Activated CD4-positive, alpha-beta T cell treated with anti-CD3 and anti-CD28 coated beads, Interleukin-2, amount 10 ng/mL, durations not matched to agents 24 days and 14 days (primary cell): ENCODE measurements at regions not wholly inside any gene's neighbourhood (a gene's known extent, or its start where the extent isn't known, plus 50 kb on each side); places are given as distances from the start of the nearest gene placed in this dataset.

Source experiments
- DNase-seq: peaks from one replicate; pipeline ENCODE4 v3.0.0; 2022
- H3K27ac Mint-ChIP-seq: one replicate; pipeline ENCODE4 v1.8.0; 2022; ENCODE audit warnings: mild to moderate bottlenecking, mixed read lengths
- H3K27me3 Mint-ChIP-seq: one replicate; pipeline ENCODE4 v1.8.0; 2022; ENCODE audit warnings: mixed read lengths
- H3K36me3 Mint-ChIP-seq: one replicate; pipeline ENCODE4 v1.8.0; 2022; ENCODE audit warnings: low read depth, mild to moderate bottlenecking, mixed read lengths
- H3K4me1 Mint-ChIP-seq: one replicate; pipeline ENCODE4 v1.8.0; 2021; ENCODE audit warnings: mixed read lengths
- H3K4me3 Mint-ChIP-seq: one replicate; pipeline ENCODE4 v1.8.0; 2022; ENCODE audit warnings: mild to moderate bottlenecking, moderate library complexity, mixed read lengths
- H3K9me3 Mint-ChIP-seq: one replicate; pipeline ENCODE4 v1.8.0; 2021; ENCODE audit warnings: mixed read lengths
- intact Hi-C: fragments of 100-400 bp; cut with micrococcal nuclease; formaldehyde crosslinking; loops from one replicate; pipeline ENCODE4 v1.15.1; 2023

DNA sequence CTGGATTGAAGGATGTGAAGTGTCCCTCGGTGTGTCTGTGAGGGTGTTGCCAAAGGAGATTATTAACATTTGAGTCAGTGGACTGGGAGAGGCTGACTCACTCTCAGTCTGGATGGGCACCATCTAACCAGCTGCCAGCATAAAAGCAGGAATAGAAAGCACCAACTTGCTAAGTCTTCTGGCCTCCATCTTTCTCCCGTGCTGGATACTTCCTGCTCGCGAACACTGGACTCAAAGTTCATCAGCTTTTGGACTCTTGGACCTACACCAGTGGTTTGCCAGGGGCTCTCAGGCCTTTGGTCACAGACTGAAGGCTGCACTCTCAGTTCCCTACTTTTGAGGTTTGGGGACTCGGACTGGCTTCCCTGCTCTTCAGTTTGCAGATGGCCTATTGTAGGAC is 220.3 kb upstream of the LRFN2 start:
- intact Hi-C loops = no loop called here
- H3K27me3 Mint-ChIP-seq = peaks cover 4% of the 10 kb centered on the region

DNA sequence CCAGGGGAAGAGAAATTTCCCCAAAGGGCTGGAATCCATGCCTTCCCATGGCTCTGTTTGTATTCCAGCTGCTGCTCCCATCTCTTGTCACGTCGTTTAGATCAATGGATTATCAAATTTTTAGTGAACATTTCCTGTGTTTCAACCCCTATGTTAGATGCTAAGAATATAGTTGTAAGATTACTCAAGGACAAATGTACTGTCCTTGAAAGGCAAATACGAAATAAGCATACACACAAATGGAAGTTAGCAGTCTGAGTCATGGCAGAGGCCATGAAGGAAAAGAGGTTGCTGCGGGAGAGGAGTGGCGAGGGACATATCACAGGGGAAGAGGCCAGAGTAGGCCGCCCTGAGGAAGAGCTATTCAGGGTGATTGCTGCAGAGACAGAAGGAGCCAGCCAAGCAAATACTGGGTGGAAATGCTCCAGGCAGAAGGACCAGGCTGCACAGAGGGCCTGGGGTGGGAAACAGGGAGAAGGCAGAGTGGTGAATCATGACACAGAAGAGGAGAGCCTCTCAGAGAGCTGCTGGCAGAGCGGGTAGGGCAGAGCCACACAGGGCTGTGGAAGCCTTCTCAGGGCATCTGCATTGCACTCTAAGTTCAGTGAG is 219.2 kb upstream of the LRFN2 start:
- Mint-ChIP-seq H3K4me1 (peaks cover 2% of the 10 kb centered on the region), H3K4me3 (no peak overlapping the region)
- intact Hi-C loops = no loop called here

More for the DNA sequence above, 220.3 kb upstream of the LRFN2 start:
- no peak for DNase-seq
- no peaks in the 10 kb centered on the region for H3K4me1 Mint-ChIP-seq
- H3K27ac Mint-ChIP-seq = no peak overlapping the region
- H3K9me3 Mint-ChIP-seq = no peaks in the 10 kb centered on the region
- H3K36me3 Mint-ChIP-seq = no peaks in the 10 kb centered on the region
- no peak overlapping the region for H3K4me3 Mint-ChIP-seq

GRCh38 chr6:40805336-40805735 is 218.2 kb upstream of the LRFN2 start:
- no peaks in the 10 kb centered on the region for H3K36me3 Mint-ChIP-seq
- intact Hi-C loops = no loop called here

More for the DNA sequence above, 219.2 kb upstream of the LRFN2 start:
- DNase-seq = no peak
- H3K27me3 Mint-ChIP-seq = peaks cover 4% of the 10 kb centered on the region
- no peaks in the 10 kb centered on the region for H3K36me3 Mint-ChIP-seq
- H3K27ac Mint-ChIP-seq = no peak overlapping the region
- H3K9me3 Mint-ChIP-seq = no peaks in the 10 kb centered on the region

DNA sequence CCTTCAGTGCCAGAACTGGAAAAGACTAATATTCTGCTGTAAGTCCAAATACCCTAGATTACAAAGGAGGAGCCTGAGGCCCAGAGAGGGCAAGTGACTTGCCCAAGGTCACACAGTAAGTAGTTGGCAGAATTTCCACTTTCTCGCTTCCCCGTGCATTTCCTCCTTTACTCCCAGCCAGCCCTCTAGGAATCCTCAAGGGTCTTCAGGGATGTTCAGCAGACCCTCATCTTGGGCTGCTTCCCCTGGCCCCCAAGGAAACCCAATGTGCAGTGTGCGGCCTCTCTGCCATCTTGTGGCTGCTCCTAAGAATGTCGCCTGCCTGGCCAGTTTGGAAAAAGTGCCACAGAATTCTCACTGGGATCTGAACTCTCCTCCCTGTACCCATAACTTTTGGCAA is 217.7 kb upstream of the LRFN2 start:
- DNase-seq = no peak
- intact Hi-C loops = no loop called here
- peaks cover 6% of the 10 kb centered on the region for H3K27me3 Mint-ChIP-seq
- H3K27ac Mint-ChIP-seq = no peak overlapping the region
- peaks cover 2% of the 10 kb centered on the region for H3K4me1 Mint-ChIP-seq
- no peak overlapping the region for H3K4me3 Mint-ChIP-seq
- no peaks in the 10 kb centered on the region for H3K36me3 Mint-ChIP-seq
- H3K9me3 Mint-ChIP-seq = no peaks in the 10 kb centered on the region

More at GRCh38 chr6:40805336-40805735, 218.2 kb upstream of the LRFN2 start:
- H3K27ac Mint-ChIP-seq = no peak overlapping the region
- DNase-seq = no peak
- H3K9me3 Mint-ChIP-seq = no peaks in the 10 kb centered on the region
- H3K4me3 Mint-ChIP-seq = no peak overlapping the region
- peaks cover 4% of the 10 kb centered on the region for H3K27me3 Mint-ChIP-seq
- H3K4me1 Mint-ChIP-seq = peaks cover 2% of the 10 kb centered on the region

DNA sequence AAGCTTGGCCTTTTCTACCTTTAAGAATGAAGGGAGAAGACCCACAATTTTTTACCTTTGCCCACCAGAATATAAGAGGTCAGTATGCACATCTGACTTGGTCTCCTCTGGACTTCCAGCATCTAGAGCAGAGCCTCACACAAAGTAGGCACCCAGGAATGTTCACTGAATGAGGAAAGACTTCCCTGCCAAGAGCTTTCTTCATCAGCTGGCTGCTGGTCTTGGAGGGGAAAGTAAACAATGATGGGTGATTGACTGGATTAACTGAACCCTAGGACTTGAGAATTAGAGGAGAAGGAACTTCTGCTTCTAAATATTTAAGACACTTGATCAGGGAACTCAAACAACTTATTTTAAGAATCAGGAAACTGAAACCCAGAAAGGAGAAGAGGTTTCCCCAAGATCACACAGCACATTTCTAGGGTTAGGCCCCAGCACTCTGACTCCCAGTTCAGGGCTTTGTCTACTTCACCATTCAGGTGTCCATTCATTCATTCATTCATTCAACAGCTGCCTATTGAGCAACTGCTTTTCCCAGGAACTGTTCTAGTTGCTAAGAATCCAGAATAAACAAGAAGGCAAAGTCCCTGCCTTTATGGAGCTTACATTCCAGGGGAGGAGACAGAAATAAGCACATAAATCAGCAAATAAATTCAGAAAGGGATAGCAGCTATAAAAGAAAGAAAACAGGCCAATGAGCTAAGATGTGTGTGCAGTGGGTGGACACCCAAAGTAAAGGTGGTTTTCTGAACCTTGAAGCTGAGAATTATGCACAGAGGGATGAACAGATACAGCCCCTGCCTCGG is 216.9 kb upstream of the LRFN2 start:
- intact Hi-C loops = no loop called here
- H3K4me1 Mint-ChIP-seq = peaks cover 2% of the 10 kb centered on the region
- no peak overlapping the region for H3K27ac Mint-ChIP-seq
- peaks cover 7% of the 10 kb centered on the region for H3K27me3 Mint-ChIP-seq
- H3K9me3 Mint-ChIP-seq = no peaks in the 10 kb centered on the region
- no peak for DNase-seq
- no peak overlapping the region for H3K4me3 Mint-ChIP-seq
- H3K36me3 Mint-ChIP-seq = no peaks in the 10 kb centered on the region

- H3K36me3 Mint-ChIP-seq = no peaks in the 10 kb centered on the region
- H3K27ac Mint-ChIP-seq = no peak overlapping the region
- H3K4me3 Mint-ChIP-seq = no peak overlapping the region
- H3K27me3 Mint-ChIP-seq = peaks cover 5% of the 10 kb centered on the region
- intact Hi-C loops = no loop called here
- no peaks in the 10 kb centered on the region for H3K9me3 Mint-ChIP-seq
- peaks cover 2% of the 10 kb centered on the region for H3K4me1 Mint-ChIP-seq
- DNase-seq = no peak
Measured at GRCh38 chr6:40802481-40802880, 215.3 kb upstream of the LRFN2 start.

DNA sequence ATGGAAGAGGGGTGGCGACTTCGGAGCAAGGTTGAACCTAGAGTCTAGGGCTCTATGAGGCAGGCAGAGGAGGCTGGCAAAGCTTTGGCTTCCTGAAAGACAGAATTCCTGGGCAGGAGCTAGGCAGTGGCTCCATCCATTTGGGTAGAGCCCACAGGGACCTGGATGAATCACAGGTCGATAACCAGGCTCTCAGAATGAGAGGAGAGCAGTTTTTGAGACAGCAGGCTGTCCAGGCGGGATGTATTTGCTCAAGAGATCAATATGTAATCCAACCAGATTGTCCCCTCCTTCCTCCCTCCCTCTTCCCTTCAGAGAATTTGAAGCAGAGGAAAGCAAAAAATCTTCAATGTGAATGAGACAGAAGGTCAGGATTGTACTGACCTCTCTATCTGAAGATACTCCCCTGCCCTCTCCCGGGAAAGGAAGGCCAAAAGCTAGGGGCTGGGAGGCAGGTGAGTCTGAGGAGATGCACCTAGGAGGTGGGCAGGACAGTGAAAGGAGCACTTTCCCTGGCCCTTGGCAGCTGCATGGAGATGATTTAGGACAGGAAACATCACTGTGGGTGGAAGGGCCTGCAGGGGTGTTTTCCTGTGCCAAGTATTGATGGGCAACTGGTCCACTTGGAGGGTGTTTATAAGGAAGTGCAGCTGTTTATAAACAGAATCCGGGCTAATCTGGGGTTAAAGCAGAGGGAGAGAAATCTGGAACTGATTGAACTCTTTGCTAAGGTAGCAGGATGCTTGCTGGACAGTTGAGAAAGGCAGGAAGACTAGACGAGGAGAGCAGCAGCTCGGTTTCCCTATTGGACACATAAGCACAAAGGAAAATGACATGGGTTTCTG is 212.4 kb upstream of the LRFN2 start:
- Mint-ChIP-seq H3K4me1 (peaks cover 2% of the 10 kb centered on the region), H3K4me3 (no peak overlapping the region), H3K36me3 (no peaks in the 10 kb centered on the region), H3K27me3 (peaks cover 3% of the 10 kb centered on the region), H3K9me3 (no peaks in the 10 kb centered on the region), H3K27ac (no peak overlapping the region)
- intact Hi-C loops = no loop called here
- no peak for DNase-seq

DNA sequence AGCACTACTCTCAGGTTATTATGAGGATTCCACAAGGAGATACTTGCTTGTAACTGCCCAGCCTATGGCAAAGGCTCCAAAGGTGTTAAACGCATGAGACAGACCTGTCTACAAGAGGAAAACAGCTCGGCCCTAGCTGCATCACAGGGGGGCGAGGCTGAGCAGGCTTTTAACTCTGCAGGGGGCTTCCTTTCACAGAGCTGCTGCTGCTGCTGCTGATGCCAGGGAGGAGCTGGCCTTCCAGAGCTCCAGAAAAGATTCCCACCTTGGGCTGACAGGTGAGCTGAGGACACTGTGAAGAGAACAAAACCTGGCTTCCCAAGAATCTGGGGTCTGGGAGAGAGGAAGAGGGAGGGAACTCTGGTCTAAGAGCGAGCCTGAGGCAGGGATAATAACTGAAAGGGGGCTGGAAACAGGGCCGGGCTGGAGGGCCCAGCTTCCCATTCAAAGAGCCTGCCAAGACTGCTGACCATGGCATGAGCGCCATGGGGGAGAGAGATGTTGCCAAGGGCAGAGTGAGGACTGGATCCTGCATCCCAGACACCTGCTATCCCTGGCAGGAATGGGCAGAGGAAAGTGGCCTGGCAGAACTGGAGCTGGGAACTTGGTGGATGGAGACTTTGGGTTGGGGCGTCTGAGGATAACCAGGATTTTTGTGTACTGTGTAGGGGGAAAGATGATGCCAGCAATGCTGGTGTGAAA is 211.1 kb upstream of the LRFN2 start:
- H3K9me3 Mint-ChIP-seq = no peaks in the 10 kb centered on the region
- peaks cover 3% of the 10 kb centered on the region for H3K27me3 Mint-ChIP-seq
- H3K4me1 Mint-ChIP-seq = peaks cover 2% of the 10 kb centered on the region
- intact Hi-C loops = no loop called here
- DNase-seq = no peak
- H3K36me3 Mint-ChIP-seq = no peaks in the 10 kb centered on the region
- H3K4me3 Mint-ChIP-seq = no peak overlapping the region
- no peak overlapping the region for H3K27ac Mint-ChIP-seq

- H3K4me1 Mint-ChIP-seq = peaks cover 4% of the 10 kb centered on the region
- intact Hi-C loops = no loop called here
- H3K4me3 Mint-ChIP-seq = no peak overlapping the region
- no peaks in the 10 kb centered on the region for H3K36me3 Mint-ChIP-seq
- peaks cover 3% of the 10 kb centered on the region for H3K27me3 Mint-ChIP-seq
- no peak for DNase-seq
- no peaks in the 10 kb centered on the region for H3K9me3 Mint-ChIP-seq
- H3K27ac Mint-ChIP-seq = no peak overlapping the region
Measured at GRCh38 chr6:40796260-40797221, 209.4 kb upstream of the LRFN2 start.

GRCh38 chr6:40794586-40794985 is 207.4 kb upstream of the LRFN2 start:
- H3K4me1 Mint-ChIP-seq = peaks cover 20% of the 10 kb centered on the region
- H3K9me3 Mint-ChIP-seq = peaks cover 4% of the 10 kb centered on the region
- no peaks in the 10 kb centered on the region for H3K36me3 Mint-ChIP-seq
- no peak for DNase-seq
- intact Hi-C loops = no loop called here
- no peak overlapping the region for H3K4me3 Mint-ChIP-seq
- H3K27ac Mint-ChIP-seq = no peak overlapping the region
- no peaks in the 10 kb centered on the region for H3K27me3 Mint-ChIP-seq

GRCh38 chr6:40792183-40792582 is 205.0 kb upstream of the LRFN2 start:
- intact Hi-C loops = no loop called here
- H3K4me1 Mint-ChIP-seq = peaks cover 34% of the 10 kb centered on the region
- H3K36me3 Mint-ChIP-seq = no peaks in the 10 kb centered on the region
- H3K27ac Mint-ChIP-seq = no peak overlapping the region
- H3K9me3 Mint-ChIP-seq = peaks cover 9% of the 10 kb centered on the region
- H3K4me3 Mint-ChIP-seq = no peak overlapping the region
- DNase-seq = peak; percentile 59
- H3K27me3 Mint-ChIP-seq = no peaks in the 10 kb centered on the region

DNA sequence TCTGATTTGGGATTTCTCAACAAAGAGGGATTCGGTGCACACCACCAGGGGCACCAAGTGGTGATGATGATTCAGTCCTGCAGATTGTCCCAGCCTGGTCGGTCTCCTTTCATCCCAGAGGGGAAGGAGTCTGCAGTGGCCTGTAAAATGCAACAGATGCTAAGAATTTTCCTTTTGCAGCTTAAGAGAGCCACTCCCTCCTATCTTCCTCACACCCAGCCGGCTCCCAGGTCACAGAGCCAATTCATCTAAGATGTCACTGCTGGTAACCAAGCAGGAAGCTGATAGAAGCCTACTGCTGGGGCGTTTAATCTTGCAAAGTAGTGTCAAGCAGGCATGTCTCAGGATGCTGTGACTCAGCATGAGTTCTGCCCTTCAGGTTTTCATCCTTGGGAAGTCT is 203.8 kb upstream of the LRFN2 start:
- Mint-ChIP-seq H3K27me3 (no peaks in the 10 kb centered on the region), H3K27ac (no peak overlapping the region), H3K9me3 (peaks cover 9% of the 10 kb centered on the region), H3K4me3 (no peak overlapping the region), H3K36me3 (no peaks in the 10 kb centered on the region), H3K4me1 (peaks cover 34% of the 10 kb centered on the region)
- intact Hi-C loops = no loop called here
- peak; percentile 73 for DNase-seq
